ENCODE measurements at regions not wholly inside any gene's neighbourhood (a gene's known extent, or its start where the extent isn't known, plus 50 kb on each side); places are given as distances from the start of the nearest gene placed in this dataset.

- DNase-seq = no peak
Observed at GRCh38 chr16:9536905-9537304, 445.5 kb downstream of the HAPSTR1 start.

GRCh38 chr16:9539346-9539745 is 447.9 kb downstream of the HAPSTR1 start:
- no peak for DNase-seq

- no peak for DNase-seq
Observed at GRCh38 chr16:9541723-9542122, 450.3 kb downstream of the HAPSTR1 start.

- no peak for DNase-seq
Observed at GRCh38 chr16:9542165-9542755, 450.8 kb downstream of the HAPSTR1 start.

- DNase-seq = no peak
Observed at GRCh38 chr16:9545522-9546437, 454.3 kb downstream of the HAPSTR1 start.

- no peak for DNase-seq
Observed at GRCh38 chr16:9546438-9546786, 455.0 kb downstream of the HAPSTR1 start.

- no peak for DNase-seq
Observed at GRCh38 chr16:9549487-9549886, 458.0 kb downstream of the HAPSTR1 start.

GRCh38 chr16:9555051-9555450 is 463.6 kb downstream of the HAPSTR1 start:
- no peak for DNase-seq

GRCh38 chr16:9556949-9557665 is 465.7 kb downstream of the HAPSTR1 start:
- DNase-seq = no peak

- DNase-seq = no peak
Observed at GRCh38 chr16:9557713-9558112, 466.3 kb downstream of the HAPSTR1 start.

GRCh38 chr16:9566099-9566498 is 474.7 kb downstream of the HAPSTR1 start:
- DNase-seq = no peak

- DNase-seq = no peak
Observed at GRCh38 chr16:9567666-9568065, 476.2 kb downstream of the HAPSTR1 start.

GRCh38 chr16:9568261-9568660 is 476.8 kb downstream of the HAPSTR1 start:
- DNase-seq = no peak

- DNase-seq = no peak
Observed at GRCh38 chr16:9570521-9570920, 479.1 kb downstream of the HAPSTR1 start.

GRCh38 chr16:9578459-9578858 is 487.0 kb downstream of the HAPSTR1 start:
- DNase-seq = no peak

GRCh38 chr16:9580025-9580424 is 488.6 kb downstream of the HAPSTR1 start:
- no peak for DNase-seq

GRCh38 chr16:9593440-9593839 is 502.0 kb downstream of the HAPSTR1 start:
- no peak for DNase-seq

- no peak for DNase-seq
Observed at GRCh38 chr16:9594047-9594446, 502.6 kb downstream of the HAPSTR1 start.

GRCh38 chr16:9594946-9595345 is 503.5 kb downstream of the HAPSTR1 start:
- DNase-seq = no peak

- DNase-seq = no peak
Observed at GRCh38 chr16:9595393-9595792, 503.9 kb downstream of the HAPSTR1 start.

GRCh38 chr16:9596788-9597187 is 505.3 kb downstream of the HAPSTR1 start:
- DNase-seq = no peak

- DNase-seq = no peak
Observed at GRCh38 chr16:9597967-9598730, 506.7 kb downstream of the HAPSTR1 start.

GRCh38 chr16:9598731-9599083 is 507.3 kb downstream of the HAPSTR1 start:
- DNase-seq = no peak

Measured in GF-D8 (cell line).